Activated naive CD4-positive, alpha-beta T cell treated with anti-CD3 and anti-CD28 coated beads, Interleukin-2, amount 50 U/mL, for 24 hours (primary cell): ENCODE measurements at regions not wholly inside any gene's neighbourhood (a gene's known extent, or its start where the extent isn't known, plus 50 kb on each side); places are given as distances from the start of the nearest gene placed in this dataset.

Experiments
- H3K27ac Mint-ChIP-seq: one replicate; pipeline ENCODE4 v1.8.0; 2021; ENCODE audit warnings: mild to moderate bottlenecking, mixed read lengths
- H3K27me3 Mint-ChIP-seq: one replicate; pipeline ENCODE4 v1.8.0; 2021; ENCODE audit warnings: mixed read lengths
- H3K36me3 Mint-ChIP-seq: one replicate; pipeline ENCODE4 v1.8.0; 2021; ENCODE audit warnings: mixed read lengths
- H3K4me1 Mint-ChIP-seq: one replicate; pipeline ENCODE4 v1.8.0; 2021; ENCODE audit warnings: mixed read lengths
- H3K4me3 Mint-ChIP-seq: one replicate; pipeline ENCODE4 v1.8.0; 2021; ENCODE audit warnings: mild to moderate bottlenecking, mixed read lengths
- H3K9me3 Mint-ChIP-seq: one replicate; pipeline ENCODE4 v1.8.0; 2021; ENCODE audit warnings: mixed read lengths

DNA sequence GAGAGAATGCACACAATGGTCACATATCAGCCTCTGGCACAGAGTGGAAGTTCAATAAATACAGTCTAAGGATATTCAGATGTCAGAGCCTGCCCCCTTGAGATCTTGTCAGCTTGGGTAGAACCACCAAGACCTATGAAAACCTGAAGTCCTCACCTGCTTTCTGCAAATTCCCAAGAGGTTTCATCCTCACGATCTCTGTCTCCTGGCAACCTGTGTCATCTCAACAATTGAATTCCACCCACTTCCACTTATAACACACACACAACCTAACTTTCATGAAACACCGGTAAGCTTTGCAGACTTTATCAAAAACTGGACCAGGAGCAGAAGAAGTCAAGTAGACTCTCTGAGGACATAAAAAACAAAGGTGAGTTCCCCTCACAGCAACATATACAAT, 151.6 kb upstream of the SLC30A5 start:
- Mint-ChIP-seq H3K27ac (no peak overlapping the region), H3K4me3 (no peak overlapping the region), H3K9me3 (peaks cover 8% of the 10 kb centered on the region), H3K27me3 (peaks cover 2% of the 10 kb centered on the region), H3K4me1 (no peaks in the 10 kb centered on the region), H3K36me3 (no peaks in the 10 kb centered on the region)

GRCh38 chr5:68946728-68947127, 147.1 kb upstream of the SLC30A5 start:
- Mint-ChIP-seq H3K4me3 (no peak overlapping the region), H3K27ac (no peak overlapping the region), H3K4me1 (no peaks in the 10 kb centered on the region), H3K36me3 (no peaks in the 10 kb centered on the region), H3K27me3 (peaks cover 2% of the 10 kb centered on the region), H3K9me3 (no peaks in the 10 kb centered on the region)

GRCh38 chr5:68947986-68948385, 145.8 kb upstream of the SLC30A5 start:
- no peaks in the 10 kb centered on the region for H3K9me3 Mint-ChIP-seq
- no peak overlapping the region for H3K27ac Mint-ChIP-seq
- H3K4me3 Mint-ChIP-seq: no peak overlapping the region
- H3K36me3 Mint-ChIP-seq: no peaks in the 10 kb centered on the region
- H3K27me3 Mint-ChIP-seq: peaks cover 2% of the 10 kb centered on the region
- H3K4me1 Mint-ChIP-seq: no peaks in the 10 kb centered on the region

GRCh38 chr5:68949256-68949655, 144.6 kb upstream of the SLC30A5 start:
- Mint-ChIP-seq H3K4me1 (no peaks in the 10 kb centered on the region), H3K4me3 (no peak overlapping the region), H3K27ac (no peak overlapping the region), H3K27me3 (peaks cover 2% of the 10 kb centered on the region), H3K36me3 (no peaks in the 10 kb centered on the region), H3K9me3 (no peaks in the 10 kb centered on the region)

- Mint-ChIP-seq H3K4me1 (no peaks in the 10 kb centered on the region), H3K27me3 (peaks cover 2% of the 10 kb centered on the region), H3K27ac (no peak overlapping the region), H3K9me3 (no peaks in the 10 kb centered on the region), H3K36me3 (no peaks in the 10 kb centered on the region), H3K4me3 (no peak overlapping the region)
Observed at GRCh38 chr5:68949711-68950110, 144.1 kb upstream of the SLC30A5 start.

- no peak overlapping the region for H3K27ac Mint-ChIP-seq
- H3K36me3 Mint-ChIP-seq: no peaks in the 10 kb centered on the region
- H3K4me3 Mint-ChIP-seq: no peak overlapping the region
- no peaks in the 10 kb centered on the region for H3K4me1 Mint-ChIP-seq
- no peaks in the 10 kb centered on the region for H3K9me3 Mint-ChIP-seq
- H3K27me3 Mint-ChIP-seq: peaks cover 2% of the 10 kb centered on the region
Observed at GRCh38 chr5:68950125-68950524, 143.7 kb upstream of the SLC30A5 start.

DNA sequence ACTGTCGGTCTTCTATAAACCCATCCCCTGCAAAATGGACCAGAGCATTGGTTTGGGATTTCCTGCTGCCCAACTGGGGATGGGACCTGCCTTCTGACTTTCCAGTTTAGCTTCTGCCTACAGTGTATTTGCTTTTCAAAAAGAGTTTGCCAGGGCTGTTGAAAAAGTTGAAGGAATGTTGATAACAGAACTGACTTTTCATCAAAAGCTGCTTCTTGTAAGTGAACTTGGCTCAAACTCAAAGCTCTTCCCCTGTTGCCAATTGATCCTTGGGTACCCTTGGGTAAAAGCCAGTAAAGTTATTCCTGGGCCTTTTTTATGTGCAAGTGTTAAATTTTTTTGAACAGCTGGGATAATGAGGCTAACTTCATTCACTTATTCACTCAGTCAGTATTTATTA, 142.9 kb upstream of the SLC30A5 start:
- no peaks in the 10 kb centered on the region for H3K4me1 Mint-ChIP-seq
- H3K27ac Mint-ChIP-seq: no peak overlapping the region
- no peaks in the 10 kb centered on the region for H3K36me3 Mint-ChIP-seq
- peaks cover 2% of the 10 kb centered on the region for H3K27me3 Mint-ChIP-seq
- no peak overlapping the region for H3K4me3 Mint-ChIP-seq
- no peaks in the 10 kb centered on the region for H3K9me3 Mint-ChIP-seq

DNA sequence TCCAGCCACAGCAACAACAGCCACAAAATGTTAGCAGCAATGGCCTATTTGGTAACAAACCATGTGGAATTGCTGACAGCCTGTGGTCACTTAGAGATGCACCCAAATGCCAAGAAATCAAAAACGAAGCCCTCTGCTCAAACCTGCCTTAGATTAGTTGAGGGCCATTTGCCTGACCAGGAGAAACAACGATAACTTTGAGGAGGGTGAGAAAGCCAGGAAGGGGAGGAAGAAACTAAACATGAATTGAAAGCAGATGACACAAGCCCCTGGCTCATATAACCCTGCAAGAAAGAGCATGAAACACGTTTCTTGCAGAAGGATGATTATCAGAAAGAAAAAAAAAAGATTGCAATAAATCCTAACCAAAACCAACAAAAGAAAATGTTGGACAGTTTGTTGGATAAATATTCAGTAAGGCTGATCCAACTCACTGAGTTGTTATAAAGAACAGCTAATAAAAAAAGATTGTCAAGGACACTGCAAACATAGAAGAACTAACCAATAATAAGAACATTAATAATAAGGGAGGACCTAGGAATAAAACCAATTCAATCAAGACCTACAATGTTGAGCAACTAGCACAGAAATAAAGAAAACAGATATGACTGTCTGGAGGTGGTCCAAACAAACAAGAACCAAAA, 140.5 kb upstream of the SLC30A5 start:
- no peaks in the 10 kb centered on the region for H3K4me1 Mint-ChIP-seq
- no peak overlapping the region for H3K4me3 Mint-ChIP-seq
- H3K36me3 Mint-ChIP-seq: no peaks in the 10 kb centered on the region
- H3K9me3 Mint-ChIP-seq: no peaks in the 10 kb centered on the region
- peaks cover 2% of the 10 kb centered on the region for H3K27me3 Mint-ChIP-seq
- H3K27ac Mint-ChIP-seq: no peak overlapping the region

GRCh38 chr5:68953875-68954617, 139.8 kb upstream of the SLC30A5 start:
- H3K27ac Mint-ChIP-seq: no peak overlapping the region
- H3K9me3 Mint-ChIP-seq: no peaks in the 10 kb centered on the region
- H3K36me3 Mint-ChIP-seq: no peaks in the 10 kb centered on the region
- peaks cover 2% of the 10 kb centered on the region for H3K27me3 Mint-ChIP-seq
- no peaks in the 10 kb centered on the region for H3K4me1 Mint-ChIP-seq
- H3K4me3 Mint-ChIP-seq: no peak overlapping the region

DNA sequence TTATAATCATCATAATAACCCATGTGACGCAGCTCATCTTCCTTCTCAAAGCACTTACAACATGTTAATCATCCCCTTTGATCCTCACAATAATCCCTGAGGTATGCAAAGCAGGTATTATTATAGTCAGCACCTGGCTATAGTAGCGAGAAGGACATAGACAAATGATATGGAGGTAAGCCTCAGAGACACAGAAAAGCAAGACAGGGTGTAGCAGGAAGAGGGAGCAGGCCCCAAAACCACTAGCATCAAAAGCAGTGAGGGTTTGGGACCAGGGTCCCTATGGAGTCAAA, 139.2 kb upstream of the SLC30A5 start:
- Mint-ChIP-seq H3K4me1 (no peaks in the 10 kb centered on the region), H3K4me3 (no peak overlapping the region), H3K27me3 (peaks cover under 1% of the 10 kb centered on the region), H3K36me3 (no peaks in the 10 kb centered on the region), H3K9me3 (no peaks in the 10 kb centered on the region), H3K27ac (no peak overlapping the region)

DNA sequence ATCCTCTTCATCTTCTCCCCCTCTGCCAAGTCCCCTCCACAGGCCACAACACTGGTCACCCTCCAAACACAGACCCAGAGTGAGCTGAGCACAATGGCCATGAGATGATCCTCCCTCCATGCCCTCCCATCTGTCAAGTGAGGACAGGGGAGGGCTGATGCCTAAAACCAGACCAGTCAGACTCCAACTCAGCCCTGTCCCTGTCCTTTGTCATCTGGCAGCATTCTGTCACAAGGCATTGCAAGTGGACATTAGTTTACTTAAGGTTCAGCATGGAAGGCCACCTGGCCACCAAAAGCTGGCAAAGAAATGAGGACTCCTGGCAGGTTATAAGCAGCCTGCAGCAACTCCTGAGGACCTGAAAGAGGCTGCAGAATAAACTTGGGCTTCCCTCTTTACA, 136.2 kb upstream of the SLC30A5 start:
- Mint-ChIP-seq H3K27me3 (no peaks in the 10 kb centered on the region), H3K4me3 (no peak overlapping the region), H3K36me3 (no peaks in the 10 kb centered on the region), H3K27ac (no peak overlapping the region), H3K9me3 (no peaks in the 10 kb centered on the region), H3K4me1 (no peaks in the 10 kb centered on the region)

- Mint-ChIP-seq H3K9me3 (no peaks in the 10 kb centered on the region), H3K4me1 (no peaks in the 10 kb centered on the region), H3K36me3 (no peaks in the 10 kb centered on the region), H3K27ac (no peak overlapping the region), H3K27me3 (no peaks in the 10 kb centered on the region), H3K4me3 (no peak overlapping the region)
Observed at GRCh38 chr5:68958428-68958827, 135.4 kb upstream of the SLC30A5 start.

GRCh38 chr5:68960456-68960855, 133.4 kb upstream of the SLC30A5 start:
- H3K36me3 Mint-ChIP-seq: no peaks in the 10 kb centered on the region
- no peak overlapping the region for H3K4me3 Mint-ChIP-seq
- no peaks in the 10 kb centered on the region for H3K27me3 Mint-ChIP-seq
- H3K9me3 Mint-ChIP-seq: no peaks in the 10 kb centered on the region
- no peaks in the 10 kb centered on the region for H3K4me1 Mint-ChIP-seq
- H3K27ac Mint-ChIP-seq: no peak overlapping the region

DNA sequence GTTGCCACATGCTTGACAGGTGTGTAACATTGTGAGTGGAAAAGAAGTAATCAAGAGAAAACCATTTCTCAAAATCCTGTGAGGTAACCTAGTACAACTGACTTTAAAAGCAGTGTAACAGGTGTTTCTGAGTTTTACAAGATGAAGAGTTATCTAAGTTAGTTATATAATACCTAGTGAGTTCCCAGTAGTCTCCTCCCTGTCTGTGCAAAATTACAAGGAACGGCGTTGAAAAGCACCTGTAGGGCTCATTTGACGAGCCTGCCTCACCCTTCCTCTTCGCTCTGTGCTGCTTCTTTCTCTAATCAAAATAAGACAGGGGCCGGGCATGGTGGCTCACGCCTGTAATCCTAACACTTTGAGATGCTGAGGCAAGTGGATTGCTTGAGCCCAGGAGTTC, 132.9 kb upstream of the SLC30A5 start:
- H3K27ac Mint-ChIP-seq: no peak overlapping the region
- no peaks in the 10 kb centered on the region for H3K9me3 Mint-ChIP-seq
- no peak overlapping the region for H3K4me3 Mint-ChIP-seq
- H3K4me1 Mint-ChIP-seq: no peaks in the 10 kb centered on the region
- H3K36me3 Mint-ChIP-seq: no peaks in the 10 kb centered on the region
- no peaks in the 10 kb centered on the region for H3K27me3 Mint-ChIP-seq

DNA sequence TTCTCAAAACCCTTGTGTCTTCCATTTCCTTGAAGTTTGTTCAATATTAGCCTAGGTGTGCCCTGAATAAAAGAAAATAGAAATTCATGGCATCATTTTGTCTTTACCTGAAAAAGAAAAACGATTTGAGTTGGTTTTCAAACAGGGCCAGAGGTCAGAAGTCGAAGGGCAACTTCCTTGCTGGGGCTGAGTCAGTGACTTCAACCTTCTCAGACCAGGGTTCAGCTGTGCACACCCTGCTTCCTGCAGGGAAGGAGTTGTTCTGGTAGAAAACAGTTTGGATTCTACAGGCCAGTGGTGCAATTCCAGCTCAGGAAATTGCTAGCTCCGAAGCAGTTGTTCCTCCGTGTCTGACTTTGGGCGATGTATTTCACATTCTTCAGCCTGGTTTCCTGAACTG, 132.1 kb upstream of the SLC30A5 start:
- no peaks in the 10 kb centered on the region for H3K4me1 Mint-ChIP-seq
- H3K36me3 Mint-ChIP-seq: no peaks in the 10 kb centered on the region
- H3K27ac Mint-ChIP-seq: no peak overlapping the region
- H3K27me3 Mint-ChIP-seq: no peaks in the 10 kb centered on the region
- no peak overlapping the region for H3K4me3 Mint-ChIP-seq
- no peaks in the 10 kb centered on the region for H3K9me3 Mint-ChIP-seq

DNA sequence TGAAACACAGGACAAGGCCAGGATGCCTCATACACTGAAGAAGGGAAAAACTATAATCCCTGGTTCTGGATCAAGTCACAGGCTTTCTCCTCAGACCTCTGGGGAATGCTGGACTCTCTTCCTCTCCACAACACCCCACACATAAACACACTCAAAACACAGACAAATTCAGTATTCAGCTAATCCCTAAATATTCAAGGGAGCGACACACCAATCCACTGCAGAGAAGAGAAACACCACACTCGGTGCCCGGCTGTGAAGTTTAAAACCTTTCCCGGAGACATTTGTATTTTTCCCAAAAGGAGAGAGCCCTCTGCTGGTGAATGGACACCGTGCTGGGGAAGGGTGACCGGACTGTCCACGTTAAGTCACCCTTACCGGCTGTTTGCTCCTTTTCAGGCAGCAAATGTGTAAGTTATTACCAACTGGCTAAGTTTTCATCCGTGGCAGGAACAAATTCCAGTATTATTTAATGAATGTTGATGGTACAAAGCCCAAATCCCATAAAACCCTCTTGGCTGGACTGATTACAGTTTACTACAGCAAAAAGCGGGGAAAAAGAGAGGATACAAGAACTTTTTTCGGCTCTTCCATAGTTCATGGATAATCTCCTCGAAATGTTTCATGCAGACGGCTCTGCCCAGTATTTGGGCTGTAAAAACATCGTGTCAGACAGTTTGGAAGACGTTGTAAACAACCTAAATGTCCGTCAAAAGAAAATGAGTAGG, 130.9 kb upstream of the SLC30A5 start:
- Mint-ChIP-seq H3K27ac (no peak overlapping the region), H3K9me3 (no peaks in the 10 kb centered on the region), H3K4me1 (no peaks in the 10 kb centered on the region), H3K27me3 (no peaks in the 10 kb centered on the region), H3K4me3 (no peak overlapping the region), H3K36me3 (no peaks in the 10 kb centered on the region)
